GM20000 (cell line): ENCODE measurements at regions not wholly inside any gene's neighbourhood (a gene's known extent, or its start where the extent isn't known, plus 50 kb on each side); places are given as distances from the start of the nearest gene placed in this dataset.

Source experiments
- DNase-seq: peaks from one replicate; pipeline ENCODE4 v3.0.0; 2012; ENCODE audit warnings: low spot score
- TF ChIP-seq, protein P1 (sequence below): IDR thresholded peaks from 2 replicates; pipeline ENCODE4 v1.5.1; 2012; ENCODE audit warnings: mild to moderate bottlenecking, control low read depth; ENCODE audit errors: extremely low read depth, missing control alignments

DNA sequence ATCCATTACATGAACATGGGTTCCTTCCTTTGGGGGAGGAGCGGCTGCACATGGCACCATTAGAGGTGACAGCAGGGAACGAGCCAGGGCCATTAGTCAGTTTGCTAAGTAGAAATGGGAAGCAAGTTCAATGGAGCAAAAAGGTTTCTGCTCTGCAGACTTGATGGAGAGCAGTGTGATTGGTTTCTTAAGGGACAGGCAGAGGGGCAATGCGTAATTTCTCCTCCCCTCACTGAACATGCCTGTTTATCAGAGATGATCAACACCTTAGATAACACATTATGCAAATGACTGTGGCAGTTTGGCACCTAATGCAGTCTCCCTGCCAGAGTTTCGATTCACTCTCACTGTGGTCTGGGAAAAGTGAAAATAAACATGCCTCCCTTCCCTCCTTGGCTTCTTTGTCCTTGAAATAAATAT lies 414.5 kb downstream of the STK39 start:
- no peak for DNase-seq
- TF ChIP-seq, protein P1, sequence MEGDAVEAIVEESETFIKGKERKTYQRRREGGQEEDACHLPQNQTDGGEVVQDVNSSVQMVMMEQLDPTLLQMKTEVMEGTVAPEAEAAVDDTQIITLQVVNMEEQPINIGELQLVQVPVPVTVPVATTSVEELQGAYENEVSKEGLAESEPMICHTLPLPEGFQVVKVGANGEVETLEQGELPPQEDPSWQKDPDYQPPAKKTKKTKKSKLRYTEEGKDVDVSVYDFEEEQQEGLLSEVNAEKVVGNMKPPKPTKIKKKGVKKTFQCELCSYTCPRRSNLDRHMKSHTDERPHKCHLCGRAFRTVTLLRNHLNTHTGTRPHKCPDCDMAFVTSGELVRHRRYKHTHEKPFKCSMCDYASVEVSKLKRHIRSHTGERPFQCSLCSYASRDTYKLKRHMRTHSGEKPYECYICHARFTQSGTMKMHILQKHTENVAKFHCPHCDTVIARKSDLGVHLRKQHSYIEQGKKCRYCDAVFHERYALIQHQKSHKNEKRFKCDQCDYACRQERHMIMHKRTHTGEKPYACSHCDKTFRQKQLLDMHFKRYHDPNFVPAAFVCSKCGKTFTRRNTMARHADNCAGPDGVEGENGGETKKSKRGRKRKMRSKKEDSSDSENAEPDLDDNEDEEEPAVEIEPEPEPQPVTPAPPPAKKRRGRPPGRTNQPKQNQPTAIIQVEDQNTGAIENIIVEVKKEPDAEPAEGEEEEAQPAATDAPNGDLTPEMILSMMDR, result no peak

DNA sequence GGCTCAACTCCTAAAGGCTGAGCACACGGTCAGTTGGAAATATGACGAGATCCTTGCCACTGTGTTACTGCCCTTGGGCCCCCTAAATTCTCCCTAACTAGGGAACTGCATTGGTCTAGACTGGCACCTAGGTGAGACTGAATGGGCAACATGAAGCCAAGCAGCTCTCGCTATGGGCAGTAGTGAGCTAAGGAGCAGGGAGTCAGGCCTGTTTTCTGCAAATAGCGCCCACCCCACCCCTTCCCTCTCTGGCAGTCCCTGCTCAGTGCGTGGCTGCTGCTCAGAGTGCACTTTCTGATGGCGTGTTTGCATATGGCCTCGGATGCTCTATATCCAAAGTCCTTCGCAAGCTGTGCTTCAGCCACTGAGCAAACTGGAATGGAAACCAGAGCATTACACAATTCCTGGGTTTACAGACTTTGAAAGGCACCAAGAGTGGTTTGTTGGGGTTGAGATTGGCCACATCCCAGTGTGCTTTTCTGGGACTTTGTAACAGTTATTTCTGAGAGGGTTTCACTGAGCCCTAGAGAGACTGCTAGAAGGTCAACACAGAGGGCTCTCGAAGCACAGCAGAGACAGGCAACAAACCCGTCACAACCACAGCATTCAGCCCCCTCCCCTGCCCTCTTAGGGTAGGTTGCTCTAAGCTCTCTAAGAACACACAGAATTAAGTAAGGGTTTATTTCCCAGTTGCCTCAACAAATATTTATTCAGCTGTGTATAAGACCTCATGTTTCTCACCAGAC lies 419.9 kb downstream of the STK39 start:
- TF ChIP-seq, protein P1, result no peak
- no peak for DNase-seq

DNA sequence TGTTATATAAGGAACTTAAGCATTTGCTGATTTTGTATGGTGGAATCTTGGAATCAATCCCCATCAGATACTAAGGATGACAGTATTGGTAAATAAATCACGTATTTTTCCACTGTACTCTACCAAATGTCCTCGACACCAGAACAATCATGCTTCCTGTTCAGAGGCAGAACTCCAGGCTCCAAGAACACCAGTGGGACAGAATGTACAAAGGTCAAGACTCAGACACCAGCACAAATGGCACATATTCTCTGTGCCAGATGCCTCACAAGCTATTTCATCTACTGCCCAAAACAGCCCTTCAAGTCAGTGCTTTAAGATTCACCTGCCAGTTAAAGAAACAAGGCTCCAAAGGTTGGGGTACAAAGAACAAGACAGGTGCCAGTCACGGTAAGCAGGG lies 420.5 kb downstream of the STK39 start:
- TF ChIP-seq, protein P1, result no peak
- DNase-seq, result no peak

DNA sequence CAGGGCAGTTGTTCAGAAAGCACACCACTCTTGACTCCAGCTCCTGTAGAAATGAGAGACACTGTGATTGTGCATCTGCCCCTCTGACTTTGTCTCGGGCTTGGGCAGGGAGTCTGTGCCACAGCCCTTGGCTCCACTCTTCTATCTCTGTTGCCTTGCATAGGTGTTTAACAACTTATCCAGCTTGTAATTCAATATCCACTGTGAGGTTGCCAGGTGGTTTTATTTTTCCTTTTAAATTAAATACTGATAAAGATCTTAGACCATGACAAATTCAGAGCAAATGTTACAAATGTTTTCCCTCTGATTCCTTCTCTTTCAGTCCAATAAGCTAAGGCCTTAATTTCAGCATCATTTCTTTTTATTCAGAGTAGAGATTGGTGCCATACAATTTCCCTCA lies 421.7 kb downstream of the STK39 start:
- TF ChIP-seq, protein P1, result no peak
- DNase-seq, result no peak

DNA sequence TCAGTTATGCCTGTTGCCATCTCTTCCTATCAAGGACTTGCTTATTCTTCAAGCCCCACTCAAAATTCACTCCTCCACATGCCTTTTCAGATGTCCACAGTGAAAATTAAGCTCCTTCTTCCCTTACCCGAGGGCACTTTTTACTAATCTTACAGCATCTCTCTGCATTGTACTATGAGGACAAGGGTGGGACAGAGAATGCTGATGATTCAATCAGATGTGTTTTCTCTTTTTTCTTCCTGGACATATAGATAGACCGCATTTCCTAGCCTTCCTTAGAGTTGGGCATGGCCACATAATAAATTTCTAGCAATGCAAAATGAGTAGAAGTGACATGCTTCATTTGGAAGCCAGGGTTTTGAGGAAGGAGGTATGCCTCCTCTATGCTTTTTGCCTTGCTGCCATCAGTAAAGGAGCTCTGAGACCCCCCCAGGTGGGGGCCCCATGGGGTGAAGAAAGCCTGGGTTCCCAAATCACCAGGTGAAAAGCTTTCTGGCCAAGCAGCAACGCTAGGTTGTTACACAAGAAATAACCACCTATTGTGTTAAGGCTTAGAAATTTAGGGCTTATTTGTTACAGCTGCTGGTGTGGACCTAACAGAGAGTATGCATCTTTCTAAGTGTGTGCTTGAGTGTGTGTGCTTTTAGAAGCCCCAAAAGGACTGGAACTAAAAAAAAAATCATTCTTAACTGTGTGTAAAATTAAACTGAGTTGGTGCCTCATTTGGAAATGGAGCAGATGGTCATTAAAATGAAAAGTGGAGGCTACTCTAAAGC lies 424.5 kb downstream of the STK39 start:
- TF ChIP-seq, protein P1, result no peak
- no peak for DNase-seq

DNA sequence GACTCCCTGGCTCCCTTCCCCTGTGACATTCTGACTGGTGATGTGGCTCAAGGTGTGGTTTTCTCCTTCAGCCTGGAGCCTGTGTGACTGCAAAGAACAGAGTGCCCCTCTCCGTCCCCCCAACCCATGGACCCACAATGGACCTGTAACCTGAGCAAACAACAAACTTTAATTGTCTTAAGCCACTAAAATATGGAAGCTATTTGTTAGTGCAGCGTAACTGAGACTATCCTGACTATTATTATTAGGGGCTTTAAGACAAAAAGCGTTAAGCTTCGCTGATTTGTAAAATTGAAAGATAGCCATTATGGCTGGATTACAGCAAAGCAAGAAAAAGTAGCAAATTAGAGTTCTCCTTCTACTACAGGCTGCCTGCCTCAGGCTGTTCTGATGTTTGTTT lies 426.9 kb downstream of the STK39 start:
- TF ChIP-seq, protein P1, result no peak
- DNase-seq, result no peak

DNA sequence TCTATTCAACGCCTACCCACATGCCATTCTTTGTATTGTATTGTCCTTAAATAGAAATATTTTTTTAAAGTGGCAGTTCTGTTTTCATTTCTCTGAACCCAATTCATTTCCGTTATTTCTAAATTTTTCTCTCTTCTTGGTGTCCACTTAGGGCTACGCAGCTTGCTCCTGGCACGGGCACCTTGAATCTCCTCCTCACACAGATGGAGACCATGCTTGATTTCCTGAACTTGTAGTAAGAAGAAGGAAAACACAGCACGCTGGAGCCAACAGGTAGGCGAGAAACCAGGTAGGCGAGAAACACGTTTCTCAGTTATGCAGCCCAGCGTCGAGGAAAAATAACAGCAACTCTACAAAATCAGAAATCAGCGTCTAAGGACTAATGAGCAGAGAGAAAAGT lies 428.9 kb downstream of the STK39 start:
- TF ChIP-seq, protein P1, result no peak
- DNase-seq, result no peak
